A673 (cell line): ENCODE measurements at regions not wholly inside any gene's neighbourhood (a gene's known extent, or its start where the extent isn't known, plus 50 kb on each side); places are given as distances from the start of the nearest gene placed in this dataset.

Experiments
- CTCF ChIP-seq: fragments of 300-800, 200-600 bp; sonication (generic); conservative IDR thresholded peaks from 2 replicates; pipeline ENCODE4 v1.5.1; 2017; ENCODE audit warnings: low read depth, mild to moderate bottlenecking, antibody characterized with exemption, low read length, moderate library complexity, mixed read lengths
- EZH2 ChIP-seq: fragments of 200-600 bp; sonication (generic); IDR thresholded peaks from 2 replicates; pipeline ENCODE4 v1.6.1; 2017; ENCODE audit warnings: borderline replicate concordance, low read depth, mild to moderate bottlenecking, mixed read lengths, antibody characterized with exemption, low read length; ENCODE audit not compliant: poor library complexity, severe bottlenecking

GRCh38 chr11:79758325-79758724 lies 317.5 kb upstream of the TENM4 start:
- TF ChIP-seq CTCF, result no peak
- TF ChIP-seq EZH2, result no peak
